Bronchial epithelial cell (primary cell): ENCODE measurements at regions not wholly inside any gene's neighbourhood (a gene's known extent, or its start where the extent isn't known, plus 50 kb on each side); places are given as distances from the start of the nearest gene placed in this dataset.

Experiments used
- DNase-seq: peaks from one replicate; pipeline ENCODE4 v3.0.0-alpha.2; 2010; ENCODE audit warnings: low read depth
- FAIRE-seq: peaks from 2 replicates; lab custom pipeline; 2011; peaks lifted over from hg19 to GRCh38; lab: Jason Lieb, UNC
- H3K27me3 ChIP-seq: 2 replicates; pipeline ENCODE4 v1.5.1; 2011; ENCODE audit warnings: low read length; ENCODE audit not compliant: control insufficient read depth, insufficient read depth
- H3K36me3 ChIP-seq: 2 replicates; pipeline ENCODE4 v1.5.1; 2011; ENCODE audit warnings: low read length; ENCODE audit not compliant: control insufficient read depth, insufficient read depth
- H3K4me3 ChIP-seq: 2 replicates; pipeline ENCODE4 v1.5.1; 2011; ENCODE audit warnings: mild to moderate bottlenecking, low read depth, low read length, control low read depth
- TF ChIP-seq, protein P1 (sequence below): IDR thresholded peaks from 2 replicates; pipeline ENCODE4 v1.5.1; 2011; ENCODE audit warnings: mild to moderate bottlenecking, moderate library complexity, low read length, control low read depth, inconsistent platforms; ENCODE audit not compliant: insufficient read depth, severe bottlenecking

GRCh38 chr9:118473521-118473920 lies 769.3 kb downstream of the TLR4 start:
- no peaks in the 10 kb centered on the region for H3K27me3 ChIP-seq
- DNase-seq = no peak
- no peak overlapping the region for H3K4me3 ChIP-seq
- no peaks in the 10 kb centered on the region for H3K36me3 ChIP-seq
- TF ChIP-seq, protein P1, sequence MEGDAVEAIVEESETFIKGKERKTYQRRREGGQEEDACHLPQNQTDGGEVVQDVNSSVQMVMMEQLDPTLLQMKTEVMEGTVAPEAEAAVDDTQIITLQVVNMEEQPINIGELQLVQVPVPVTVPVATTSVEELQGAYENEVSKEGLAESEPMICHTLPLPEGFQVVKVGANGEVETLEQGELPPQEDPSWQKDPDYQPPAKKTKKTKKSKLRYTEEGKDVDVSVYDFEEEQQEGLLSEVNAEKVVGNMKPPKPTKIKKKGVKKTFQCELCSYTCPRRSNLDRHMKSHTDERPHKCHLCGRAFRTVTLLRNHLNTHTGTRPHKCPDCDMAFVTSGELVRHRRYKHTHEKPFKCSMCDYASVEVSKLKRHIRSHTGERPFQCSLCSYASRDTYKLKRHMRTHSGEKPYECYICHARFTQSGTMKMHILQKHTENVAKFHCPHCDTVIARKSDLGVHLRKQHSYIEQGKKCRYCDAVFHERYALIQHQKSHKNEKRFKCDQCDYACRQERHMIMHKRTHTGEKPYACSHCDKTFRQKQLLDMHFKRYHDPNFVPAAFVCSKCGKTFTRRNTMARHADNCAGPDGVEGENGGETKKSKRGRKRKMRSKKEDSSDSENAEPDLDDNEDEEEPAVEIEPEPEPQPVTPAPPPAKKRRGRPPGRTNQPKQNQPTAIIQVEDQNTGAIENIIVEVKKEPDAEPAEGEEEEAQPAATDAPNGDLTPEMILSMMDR = no peak
- no peak for FAIRE-seq

- no peaks in the 10 kb centered on the region for H3K36me3 ChIP-seq
- DNase-seq (no peak), FAIRE-seq (no peak)
- H3K4me3 ChIP-seq = no peak overlapping the region
- TF ChIP-seq, protein P1 = no peak
- no peaks in the 10 kb centered on the region for H3K27me3 ChIP-seq
Observed at GRCh38 chr9:118478752-118479151, 774.5 kb downstream of the TLR4 start.

DNA sequence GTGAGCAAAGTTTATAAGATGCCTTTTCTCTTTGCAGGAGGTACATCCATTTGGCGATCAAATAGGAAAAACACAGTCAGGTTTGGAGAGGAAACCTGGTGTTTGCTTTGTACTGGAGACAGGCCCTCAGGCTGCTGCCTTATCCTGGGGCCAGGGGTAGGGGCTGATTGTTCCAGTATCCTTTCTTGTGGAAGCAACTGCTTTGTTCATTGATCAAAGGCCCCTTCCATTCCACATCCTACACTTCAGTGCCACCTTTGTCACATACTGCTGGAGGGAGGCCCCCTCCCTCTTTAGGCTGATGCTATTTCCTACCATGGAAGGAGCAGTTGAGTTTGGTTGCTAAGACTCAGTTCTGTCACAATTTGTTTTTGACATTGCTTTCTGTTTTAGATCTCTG lies 778.1 kb downstream of the TLR4 start:
- TF ChIP-seq, protein P1 = no peak
- Histone ChIP-seq H3K36me3 (no peaks in the 10 kb centered on the region), H3K27me3 (no peaks in the 10 kb centered on the region), H3K4me3 (no peak overlapping the region)
- DNase-seq = no peak
- FAIRE-seq = no peak

- no peaks in the 10 kb centered on the region for H3K27me3 ChIP-seq
- TF ChIP-seq, protein P1 = no peak
- no peak overlapping the region for H3K4me3 ChIP-seq
- no peaks in the 10 kb centered on the region for H3K36me3 ChIP-seq
- no peak for DNase-seq
- FAIRE-seq = no peak
Observed at GRCh38 chr9:118483677-118484076, 779.5 kb downstream of the TLR4 start.

- no peak for DNase-seq
Observed at GRCh38 chr9:118503236-118503635, 799.0 kb downstream of the TLR4 start.

DNA sequence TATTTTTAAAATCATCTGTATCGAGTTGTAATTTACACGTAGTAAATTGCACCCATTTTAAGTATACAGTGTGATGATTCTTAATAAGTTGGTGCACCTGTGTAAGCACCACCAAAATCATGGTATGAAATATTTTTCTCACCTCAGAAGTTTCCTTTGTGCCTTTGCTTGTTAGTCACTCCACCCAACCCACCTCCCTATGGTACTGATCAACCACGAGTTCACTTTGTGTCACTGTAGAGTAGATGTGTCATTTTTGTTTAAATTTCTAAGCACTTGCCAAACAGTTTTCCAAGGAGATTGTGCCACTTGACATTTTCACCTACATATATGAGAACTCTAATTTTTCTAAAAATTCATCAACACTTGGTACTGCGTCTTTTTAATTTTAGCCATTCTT lies 806.5 kb downstream of the TLR4 start:
- TF ChIP-seq, protein P1 = no peak
- DNase-seq (no peak), FAIRE-seq (no peak)
- no peaks in the 10 kb centered on the region for H3K27me3 ChIP-seq
- H3K36me3 ChIP-seq = no peaks in the 10 kb centered on the region
- no peak overlapping the region for H3K4me3 ChIP-seq

More at GRCh38 chr9:118503236-118503635, 799.0 kb downstream of the TLR4 start:
- H3K4me3 ChIP-seq = no peak overlapping the region
- no peaks in the 10 kb centered on the region for H3K27me3 ChIP-seq
- FAIRE-seq = no peak
- no peaks in the 10 kb centered on the region for H3K36me3 ChIP-seq
- TF ChIP-seq, protein P1 = no peak
